PFSK-1 (cell line): ENCODE measurements at regions not wholly inside any gene's neighbourhood (a gene's known extent, or its start where the extent isn't known, plus 50 kb on each side); places are given as distances from the start of the nearest gene placed in this dataset.

Experiments
- FOXP2 ChIP-seq: optimal IDR thresholded peaks from 2 replicates; pipeline ENCODE3; 2011; ENCODE audit warnings: borderline replicate concordance, control low read depth, inconsistent platforms; ENCODE audit not compliant: insufficient read depth; ENCODE audit errors: extremely low read length, extremely low read depth
- POLR2AphosphoS5 ChIP-seq: IDR thresholded peaks from 2 replicates; pipeline ENCODE4 v1.6.1; 2012; ENCODE audit warnings: low read depth, mild to moderate bottlenecking, control low read depth, low read length, moderate library complexity
- REST ChIP-seq, 2 experiments: IDR thresholded peaks; 2 replicates each; pipeline versions ENCODE4 v1.6.1 to v1.8.0; 2011 to 2012; ENCODE audit warnings: low read depth in 2 of 2, low read length in 2 of 2, control low read depth in 1 of 2, inconsistent platforms in 1 of 2, mild to moderate bottlenecking in 1 of 2, moderate library complexity in 1 of 2; ENCODE audit not compliant: insufficient read depth in 1 of 2
- SIN3A ChIP-seq: IDR thresholded peaks from 2 replicates; pipeline ENCODE4 v1.6.1; 2012; ENCODE audit warnings: mild to moderate bottlenecking, low read length, moderate library complexity, borderline replicate concordance; ENCODE audit not compliant: insufficient read depth
- TAF1 ChIP-seq: IDR thresholded peaks from 2 replicates; pipeline ENCODE4 v1.6.1; 2012; ENCODE audit warnings: low read length, control low read depth, borderline replicate concordance; ENCODE audit not compliant: insufficient read depth

- no peak for TF ChIP-seq POLR2AphosphoS5
- TF ChIP-seq TAF1 = no peak
- TF ChIP-seq SIN3A = no peak
- TF ChIP-seq REST (IDR thresholded peaks at IDR 0.05; ENCODE audit: insufficient read depth in 1 of 2, low read depth in 2 of 2, low read length in 2 of 2) = no peak
- TF ChIP-seq FOXP2 = no peak
Observed at GRCh38 chr5:141777130-141777529, 95.1 kb upstream of the ARAP3 start.

- no peak for TF ChIP-seq POLR2AphosphoS5
- TF ChIP-seq SIN3A = no peak
- TF ChIP-seq REST (IDR thresholded peaks at IDR 0.05; ENCODE audit: insufficient read depth in 1 of 2, low read depth in 2 of 2, low read length in 2 of 2) = no peak
- TF ChIP-seq TAF1 = no peak
- no peak for TF ChIP-seq FOXP2
Observed at GRCh38 chr5:141773779-141774562, 91.9 kb upstream of the ARAP3 start.

- TF ChIP-seq REST (IDR thresholded peaks at IDR 0.05; ENCODE audit: insufficient read depth in 1 of 2, low read depth in 2 of 2, low read length in 2 of 2) = no peak
- TF ChIP-seq POLR2AphosphoS5 = no peak
- no peak for TF ChIP-seq SIN3A
- no peak for TF ChIP-seq FOXP2
- TF ChIP-seq TAF1 = no peak
Observed at GRCh38 chr5:141772281-141772680, 90.3 kb upstream of the ARAP3 start.

- TF ChIP-seq FOXP2 (no peak), TAF1 (no peak), REST (IDR thresholded peaks at IDR 0.05; ENCODE audit: insufficient read depth in 1 of 2, low read depth in 2 of 2, low read length in 2 of 2) (no peak), SIN3A (no peak), POLR2AphosphoS5 (no peak)
Observed at GRCh38 chr5:141771562-141771961, 89.5 kb upstream of the ARAP3 start.
